ENCODE measurements at regions not wholly inside any gene's neighbourhood (a gene's known extent, or its start where the extent isn't known, plus 50 kb on each side); places are given as distances from the start of the nearest gene placed in this dataset.
"Not testable (repeated sequence)": the region's sequence is repeated elsewhere in the genome, so short reads cannot be mapped to it uniquely, and the experiment has no call there.

GRCh38 chr12:72863671-72864070, 591.5 kb downstream of the TRHDE start:
- no peak for DNase-seq (ENCODE audit: low read depth)

GRCh38 chr12:72865921-72866320, 593.8 kb downstream of the TRHDE start:
- DNase-seq (ENCODE audit: low read depth): no peak

GRCh38 chr12:72869024-72869423, 596.9 kb downstream of the TRHDE start:
- DNase-seq (ENCODE audit: low read depth): no peak

GRCh38 chr12:72872238-72872887, 600.2 kb downstream of the TRHDE start:
- no peak for DNase-seq (ENCODE audit: low read depth)

GRCh38 chr12:72872996-72873395, 600.8 kb downstream of the TRHDE start:
- DNase-seq (ENCODE audit: low read depth): no peak

GRCh38 chr12:72876092-72876491, 603.9 kb downstream of the TRHDE start:
- no peak for DNase-seq (ENCODE audit: low read depth)

- no peak for DNase-seq (ENCODE audit: low read depth)
Observed at GRCh38 chr12:72888693-72889092, 616.5 kb downstream of the TRHDE start.

- no peak for DNase-seq (ENCODE audit: low read depth)
Observed at GRCh38 chr12:72889791-72890190, 617.6 kb downstream of the TRHDE start.

- no peak for DNase-seq (ENCODE audit: low read depth)
Observed at GRCh38 chr12:72901685-72902084, 629.5 kb downstream of the TRHDE start.

GRCh38 chr12:72925716-72926115, 653.5 kb downstream of the TRHDE start:
- no peak for DNase-seq (ENCODE audit: low read depth)

- not testable (repeated sequence) for DNase-seq (ENCODE audit: low read depth)
Observed at GRCh38 chr12:72931838-72932237, 659.7 kb downstream of the TRHDE start.

- no peak for DNase-seq (ENCODE audit: low read depth)
Observed at GRCh38 chr12:72937486-72937885, 665.3 kb downstream of the TRHDE start.

GRCh38 chr12:72957454-72957853, 685.3 kb downstream of the TRHDE start:
- no peak for DNase-seq (ENCODE audit: low read depth)

- no peak for DNase-seq (ENCODE audit: low read depth)
Observed at GRCh38 chr12:72966684-72967083, 694.5 kb downstream of the TRHDE start.

GRCh38 chr12:72974954-72975555, 702.9 kb downstream of the TRHDE start:
- DNase-seq (ENCODE audit: low read depth): no peak

- DNase-seq (ENCODE audit: low read depth): no peak
Observed at GRCh38 chr12:72978999-72979398, 706.8 kb downstream of the TRHDE start.

- DNase-seq (ENCODE audit: low read depth): no peak
Observed at GRCh38 chr12:72982356-72982755, 710.2 kb downstream of the TRHDE start.

- no peak for DNase-seq (ENCODE audit: low read depth)
Observed at GRCh38 chr12:72986963-72987362, 714.8 kb downstream of the TRHDE start.

GRCh38 chr12:72989458-72989947, 717.3 kb downstream of the TRHDE start:
- DNase-seq (ENCODE audit: low read depth): no peak

GRCh38 chr12:72995029-72995428, 722.9 kb downstream of the TRHDE start:
- DNase-seq (ENCODE audit: low read depth): not testable (repeated sequence)

- DNase-seq (ENCODE audit: low read depth): no peak
Observed at GRCh38 chr12:72995616-72996015, 723.4 kb downstream of the TRHDE start.

- DNase-seq (ENCODE audit: low read depth): not testable (repeated sequence)
Observed at GRCh38 chr12:73001806-73002205, 729.6 kb downstream of the TRHDE start.

GRCh38 chr12:73002504-73002903, 730.3 kb downstream of the TRHDE start:
- not testable (repeated sequence) for DNase-seq (ENCODE audit: low read depth)

Measured in forelimb muscle (tissue), 1 donor.